ENCODE measurements at regions not wholly inside any gene's neighbourhood (a gene's known extent, or its start where the extent isn't known, plus 50 kb on each side); places are given as distances from the start of the nearest gene placed in this dataset.

GRCh38 chr3:64456674-64457073, 231.1 kb downstream of the ADAMTS9 start:
- TF ChIP-seq CTCF (IDR thresholded peaks at IDR 0.05) (no peak), EZH2 (IDR thresholded peaks at IDR 0.05) (no peak)
